ENCODE measurements at regions not wholly inside any gene's neighbourhood (a gene's known extent, or its start where the extent isn't known, plus 50 kb on each side); places are given as distances from the start of the nearest gene placed in this dataset.

- TF ChIP-seq CTCF (IDR thresholded peaks at IDR 0.05; ENCODE audit: low read depth, low read length, poor library complexity, severe bottlenecking): no peak
- no peak for TF ChIP-seq EZH2phosphoT487 (IDR thresholded peaks at IDR 0.05; ENCODE audit: borderline replicate concordance, low read length)
Observed at GRCh38 chr2:196533772-196534397, 105.6 kb upstream of the CCDC150 start.

All from DOHH2 (cell line).